ENCODE measurements at regions not wholly inside any gene's neighbourhood (a gene's known extent, or its start where the extent isn't known, plus 50 kb on each side); places are given as distances from the start of the nearest gene placed in this dataset.

- no peak for FAIRE-seq
- DNase-seq (ENCODE audit: insufficient read length, low spot score) = no peak
- TF ChIP-seq POLR2A (IDR thresholded peaks at IDR 0.05; ENCODE audit: low read depth, low read length) = no peak
Measured at GRCh38 chr5:74174366-74174765, 466.2 kb downstream of the ENC1 start.

- TF ChIP-seq POLR2A (IDR thresholded peaks at IDR 0.05; ENCODE audit: low read depth, low read length) = no peak
- no peak for DNase-seq (ENCODE audit: insufficient read length, low spot score)
- no peak for FAIRE-seq
Measured at GRCh38 chr5:74173665-74174064, 466.9 kb downstream of the ENC1 start.

- no peak for DNase-seq (ENCODE audit: insufficient read length, low spot score)
- TF ChIP-seq POLR2A (IDR thresholded peaks at IDR 0.05; ENCODE audit: low read depth, low read length) = no peak
- no peak for FAIRE-seq
Measured at GRCh38 chr5:74173241-74173640, 467.3 kb downstream of the ENC1 start.

GRCh38 chr5:74169701-74170100 is 470.8 kb downstream of the ENC1 start:
- FAIRE-seq = no peak
- no peak for DNase-seq (ENCODE audit: insufficient read length, low spot score)
- no peak for TF ChIP-seq POLR2A (IDR thresholded peaks at IDR 0.05; ENCODE audit: low read depth, low read length)

GRCh38 chr5:74167930-74168315 is 472.6 kb downstream of the ENC1 start:
- DNase-seq (ENCODE audit: insufficient read length, low spot score) (no peak), FAIRE-seq (no peak)
- no peak for TF ChIP-seq POLR2A (IDR thresholded peaks at IDR 0.05; ENCODE audit: low read depth, low read length)

- DNase-seq (ENCODE audit: insufficient read length, low spot score) (peak; percentile 20), FAIRE-seq (no peak)
- TF ChIP-seq POLR2A (IDR thresholded peaks at IDR 0.05; ENCODE audit: low read depth, low read length) = no peak
Measured at GRCh38 chr5:74167206-74167929, 473.2 kb downstream of the ENC1 start.

- FAIRE-seq (no peak), DNase-seq (ENCODE audit: insufficient read length, low spot score) (no peak)
- no peak for TF ChIP-seq POLR2A (IDR thresholded peaks at IDR 0.05; ENCODE audit: low read depth, low read length)
Measured at GRCh38 chr5:74166064-74166463, 474.5 kb downstream of the ENC1 start.

- no peak for DNase-seq (ENCODE audit: insufficient read length, low spot score)
- no peak for FAIRE-seq
- no peak for TF ChIP-seq POLR2A (IDR thresholded peaks at IDR 0.05; ENCODE audit: low read depth, low read length)
Measured at GRCh38 chr5:74164725-74165235, 475.7 kb downstream of the ENC1 start.

- FAIRE-seq (no peak), DNase-seq (ENCODE audit: insufficient read length, low spot score) (no peak)
- TF ChIP-seq POLR2A (IDR thresholded peaks at IDR 0.05; ENCODE audit: low read depth, low read length) = no peak
Measured at GRCh38 chr5:74162524-74162923, 478.0 kb downstream of the ENC1 start.

GRCh38 chr5:74161170-74161569 is 479.4 kb downstream of the ENC1 start:
- TF ChIP-seq POLR2A (IDR thresholded peaks at IDR 0.05; ENCODE audit: low read depth, low read length) = no peak
- FAIRE-seq = no peak
- no peak for DNase-seq (ENCODE audit: insufficient read length, low spot score)

- FAIRE-seq (no peak), DNase-seq (ENCODE audit: insufficient read length, low spot score) (no peak)
- no peak for TF ChIP-seq POLR2A (IDR thresholded peaks at IDR 0.05; ENCODE audit: low read depth, low read length)
Measured at GRCh38 chr5:74156728-74157383, 483.7 kb downstream of the ENC1 start.

- no peak for FAIRE-seq
- TF ChIP-seq POLR2A (IDR thresholded peaks at IDR 0.05; ENCODE audit: low read depth, low read length) = no peak
- no peak for DNase-seq (ENCODE audit: insufficient read length, low spot score)
Measured at GRCh38 chr5:74155501-74155900, 485.0 kb downstream of the ENC1 start.

- DNase-seq (ENCODE audit: insufficient read length, low spot score) = no peak
- FAIRE-seq = no peak
- no peak for TF ChIP-seq POLR2A (IDR thresholded peaks at IDR 0.05; ENCODE audit: low read depth, low read length)
Measured at GRCh38 chr5:74154526-74154925, 486.0 kb downstream of the ENC1 start.

- TF ChIP-seq POLR2A (IDR thresholded peaks at IDR 0.05; ENCODE audit: low read depth, low read length) = no peak
- no peak for DNase-seq (ENCODE audit: insufficient read length, low spot score)
- FAIRE-seq = no peak
Measured at GRCh38 chr5:74153255-74153790, 487.2 kb downstream of the ENC1 start.
